ENCODE measurements at regions not wholly inside any gene's neighbourhood (a gene's known extent, or its start where the extent isn't known, plus 50 kb on each side); places are given as distances from the start of the nearest gene placed in this dataset.

- DNase-seq (ENCODE audit: low read depth, low spot score), result no peak
Observed at GRCh38 chr4:176011529-176011928, 54.1 kb upstream of the WDR17 start.

- DNase-seq (ENCODE audit: low read depth, low spot score), result no peak
Observed at GRCh38 chr4:176013476-176014247, 52.0 kb upstream of the WDR17 start.

GRCh38 chr4:176014583-176015108 lies 51.0 kb upstream of the WDR17 start:
- DNase-seq (ENCODE audit: low read depth, low spot score), result no peak
